HG03108 (cell line): ENCODE measurements at regions not wholly inside any gene's neighbourhood (a gene's known extent, or its start where the extent isn't known, plus 50 kb on each side); places are given as distances from the start of the nearest gene placed in this dataset.
"Not testable (repeated sequence)": the region's sequence is repeated elsewhere in the genome, so short reads cannot be mapped to it uniquely, and the experiment has no call there.

Experiments
- ATAC-seq: cut with Tn5 transposase; IDR thresholded peaks from one replicate; pipeline ENCODE4 v1.9.1; 2021; ENCODE audit warnings: moderate library complexity; ENCODE audit not compliant: unreplicated experiment

GRCh38 chr20:17873410-17874270 is 95.0 kb downstream of the SNX5 start:
- ATAC-seq = no peak

- no peak for ATAC-seq
These were observed 95.6 kb downstream of the SNX5 start for GRCh38 chr20:17872959-17873358.

GRCh38 chr20:17872434-17872833 is 96.2 kb downstream of the SNX5 start:
- no peak for ATAC-seq

- ATAC-seq = no peak
These were observed 96.7 kb downstream of the SNX5 start for GRCh38 chr20:17871886-17872285.

GRCh38 chr20:17871181-17871580 is 97.4 kb downstream of the SNX5 start:
- ATAC-seq = no peak

GRCh38 chr20:17870086-17870740 is 98.4 kb downstream of the SNX5 start:
- no peak for ATAC-seq

- no peak for ATAC-seq
These were observed 99.1 kb downstream of the SNX5 start for GRCh38 chr20:17869295-17869994.

- ATAC-seq = no peak
These were observed 99.8 kb downstream of the SNX5 start for GRCh38 chr20:17868700-17869231.

GRCh38 chr20:17868151-17868550 is 100.4 kb downstream of the SNX5 start:
- no peak for ATAC-seq

GRCh38 chr20:17867131-17867925 is 101.3 kb downstream of the SNX5 start:
- ATAC-seq = no peak

- no peak for ATAC-seq
These were observed 102.2 kb downstream of the SNX5 start for GRCh38 chr20:17866234-17867001.

- no peak for ATAC-seq
These were observed 104.9 kb downstream of the SNX5 start for GRCh38 chr20:17863577-17864292.

- ATAC-seq = no peak
These were observed 105.4 kb downstream of the SNX5 start for GRCh38 chr20:17863209-17863576.

GRCh38 chr20:17862171-17862570 is 106.4 kb downstream of the SNX5 start:
- ATAC-seq = no peak

GRCh38 chr20:17861620-17862019 is 107.0 kb downstream of the SNX5 start:
- ATAC-seq = not testable (repeated sequence)

- ATAC-seq = no peak
These were observed 108.0 kb downstream of the SNX5 start for GRCh38 chr20:17860301-17861197.

- no peak for ATAC-seq
These were observed 108.9 kb downstream of the SNX5 start for GRCh38 chr20:17859616-17860232.
